ENCODE measurements at regions not wholly inside any gene's neighbourhood (a gene's known extent, or its start where the extent isn't known, plus 50 kb on each side); places are given as distances from the start of the nearest gene placed in this dataset.

- TF ChIP-seq EZH2 (IDR thresholded peaks at IDR 0.05; ENCODE audit: borderline replicate concordance, low read length): no peak
- no peak for TF ChIP-seq CTCF (IDR thresholded peaks at IDR 0.05; ENCODE audit: low read length)
These were observed 699.3 kb upstream of the WWC1 start for GRCh38 chr5:167592114-167592513.
